ENCODE measurements at regions not wholly inside any gene's neighbourhood (a gene's known extent, or its start where the extent isn't known, plus 50 kb on each side); places are given as distances from the start of the nearest gene placed in this dataset.

GRCh38 chr3:150022381-150023238 is 51.9 kb upstream of the PFN2 start:
- DNase-seq (ENCODE audit: low read depth in 2 of 2), result no peak

- DNase-seq (ENCODE audit: low read depth in 2 of 2), result no peak
Observed at GRCh38 chr3:150020527-150020926, 49.8 kb upstream of the PFN2 start.

Measured in stimulated activated CD8-positive, alpha-beta memory T cell treated with anti-CD3 and anti-CD28 coated beads, Interleukin-7, amount 100 ng/mL, for 4 hours (primary cell).